IMR-90 (cell line): ENCODE measurements at regions not wholly inside any gene's neighbourhood (a gene's known extent, or its start where the extent isn't known, plus 50 kb on each side); places are given as distances from the start of the nearest gene placed in this dataset.

Source experiments
- CEBPB ChIP-seq: IDR thresholded peaks from 2 replicates; pipeline ENCODE4 v1.6.1; 2012; ENCODE audit warnings: low read depth, low read length, improper control_type of control experiment
- CHD1 ChIP-seq: IDR thresholded peaks from 2 replicates; pipeline ENCODE4 v1.6.1; 2012; ENCODE audit warnings: low read depth, low read length, improper control_type of control experiment
- MAFK ChIP-seq: IDR thresholded peaks from 2 replicates; pipeline ENCODE4 v1.6.1; 2012; ENCODE audit warnings: low read depth, low read length, improper control_type of control experiment
- MAZ ChIP-seq: IDR thresholded peaks from 2 replicates; pipeline ENCODE4 v1.6.1; 2012; ENCODE audit warnings: low read depth, mild to moderate bottlenecking, low read length, improper control_type of control experiment, moderate library complexity, borderline replicate concordance
- MXI1 ChIP-seq: IDR thresholded peaks from 2 replicates; pipeline ENCODE4 v1.6.1; 2012; ENCODE audit warnings: low read depth, mild to moderate bottlenecking, low read length, moderate library complexity, borderline replicate concordance
- NFE2L2 ChIP-seq: fragments of 150-350 bp; IDR thresholded peaks from 2 replicates; pipeline ENCODE4 v1.6.1; 2016; ENCODE audit warnings: low read depth, mild to moderate bottlenecking, low read length
- POLR2A ChIP-seq: IDR thresholded peaks from 2 replicates; pipeline ENCODE4 v1.6.1; 2012; ENCODE audit warnings: mild to moderate bottlenecking, low read depth, low read length
- RAD21 ChIP-seq: IDR thresholded peaks from 2 replicates; pipeline ENCODE4 v1.6.1; 2012; ENCODE audit warnings: low read length, improper control_type of control experiment
- RCOR1 ChIP-seq: IDR thresholded peaks from 2 replicates; pipeline ENCODE4 v1.6.1; 2012; ENCODE audit warnings: mild to moderate bottlenecking, low read length, improper control_type of control experiment; ENCODE audit not compliant: insufficient replicate concordance
- RFX5 ChIP-seq: IDR thresholded peaks from 2 replicates; pipeline ENCODE4 v1.8.0; 2012; ENCODE audit warnings: low read depth, mild to moderate bottlenecking, low read length, moderate library complexity
- SMC3 ChIP-seq: fragments of 150-350 bp; IDR thresholded peaks from 2 replicates; pipeline ENCODE4 v1.6.1; 2016; ENCODE audit warnings: low read depth, mild to moderate bottlenecking, antibody characterized with exemption, low read length, moderate library complexity
- TF ChIP-seq, protein P1 (sequence below): conservative IDR thresholded peaks from 2 replicates; pipeline ENCODE4 v1.5.1; 2012; ENCODE audit warnings: mild to moderate bottlenecking, low read depth, low read length, improper control_type of control experiment
- TF ChIP-seq, protein P2 (sequence below): fragments of 150-350 bp; IDR thresholded peaks from 2 replicates; pipeline ENCODE4 v1.6.1; 2017; ENCODE audit warnings: mild to moderate bottlenecking, antibody characterized with exemption, low read length, low read depth
- TF ChIP-seq, protein P3 (sequence below): fragments of 150-350 bp; IDR thresholded peaks from 2 replicates; pipeline ENCODE4 v1.6.1; 2016; ENCODE audit warnings: low read depth, mild to moderate bottlenecking, low read length, moderate library complexity, borderline replicate concordance

DNA sequence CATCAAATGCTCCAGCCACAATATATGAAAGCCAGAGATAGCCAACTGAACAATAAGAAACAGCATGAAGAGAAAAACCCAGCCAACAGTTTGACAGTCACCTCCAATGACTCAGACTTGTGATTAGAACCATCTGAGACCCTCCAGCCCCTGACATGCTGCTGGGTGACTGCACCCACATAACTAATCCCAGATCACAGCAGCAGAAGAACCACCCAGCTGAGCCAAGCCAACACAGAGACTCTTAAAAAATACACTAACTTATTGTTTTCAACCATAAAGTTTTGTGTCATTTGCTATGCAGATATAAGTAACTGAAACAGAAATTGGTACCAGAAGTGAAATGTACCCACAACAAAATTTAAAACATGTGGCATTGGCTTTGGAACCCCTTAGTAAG is 314.3 kb upstream of the DYNLRB2 start:
- TF ChIP-seq CEBPB (no peak), NFE2L2 (no peak), RFX5 (no peak), MXI1 (no peak), POLR2A (no peak), CHD1 (no peak), SMC3 (no peak), RCOR1 (no peak), RAD21 (no peak), MAFK (no peak), MAZ (no peak)
- TF ChIP-seq, protein P1, sequence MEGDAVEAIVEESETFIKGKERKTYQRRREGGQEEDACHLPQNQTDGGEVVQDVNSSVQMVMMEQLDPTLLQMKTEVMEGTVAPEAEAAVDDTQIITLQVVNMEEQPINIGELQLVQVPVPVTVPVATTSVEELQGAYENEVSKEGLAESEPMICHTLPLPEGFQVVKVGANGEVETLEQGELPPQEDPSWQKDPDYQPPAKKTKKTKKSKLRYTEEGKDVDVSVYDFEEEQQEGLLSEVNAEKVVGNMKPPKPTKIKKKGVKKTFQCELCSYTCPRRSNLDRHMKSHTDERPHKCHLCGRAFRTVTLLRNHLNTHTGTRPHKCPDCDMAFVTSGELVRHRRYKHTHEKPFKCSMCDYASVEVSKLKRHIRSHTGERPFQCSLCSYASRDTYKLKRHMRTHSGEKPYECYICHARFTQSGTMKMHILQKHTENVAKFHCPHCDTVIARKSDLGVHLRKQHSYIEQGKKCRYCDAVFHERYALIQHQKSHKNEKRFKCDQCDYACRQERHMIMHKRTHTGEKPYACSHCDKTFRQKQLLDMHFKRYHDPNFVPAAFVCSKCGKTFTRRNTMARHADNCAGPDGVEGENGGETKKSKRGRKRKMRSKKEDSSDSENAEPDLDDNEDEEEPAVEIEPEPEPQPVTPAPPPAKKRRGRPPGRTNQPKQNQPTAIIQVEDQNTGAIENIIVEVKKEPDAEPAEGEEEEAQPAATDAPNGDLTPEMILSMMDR = no peak
- TF ChIP-seq, protein P2, sequence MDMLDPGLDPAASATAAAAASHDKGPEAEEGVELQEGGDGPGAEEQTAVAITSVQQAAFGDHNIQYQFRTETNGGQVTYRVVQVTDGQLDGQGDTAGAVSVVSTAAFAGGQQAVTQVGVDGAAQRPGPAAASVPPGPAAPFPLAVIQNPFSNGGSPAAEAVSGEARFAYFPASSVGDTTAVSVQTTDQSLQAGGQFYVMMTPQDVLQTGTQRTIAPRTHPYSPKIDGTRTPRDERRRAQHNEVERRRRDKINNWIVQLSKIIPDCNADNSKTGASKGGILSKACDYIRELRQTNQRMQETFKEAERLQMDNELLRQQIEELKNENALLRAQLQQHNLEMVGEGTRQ = no peak
- TF ChIP-seq, protein P3, sequence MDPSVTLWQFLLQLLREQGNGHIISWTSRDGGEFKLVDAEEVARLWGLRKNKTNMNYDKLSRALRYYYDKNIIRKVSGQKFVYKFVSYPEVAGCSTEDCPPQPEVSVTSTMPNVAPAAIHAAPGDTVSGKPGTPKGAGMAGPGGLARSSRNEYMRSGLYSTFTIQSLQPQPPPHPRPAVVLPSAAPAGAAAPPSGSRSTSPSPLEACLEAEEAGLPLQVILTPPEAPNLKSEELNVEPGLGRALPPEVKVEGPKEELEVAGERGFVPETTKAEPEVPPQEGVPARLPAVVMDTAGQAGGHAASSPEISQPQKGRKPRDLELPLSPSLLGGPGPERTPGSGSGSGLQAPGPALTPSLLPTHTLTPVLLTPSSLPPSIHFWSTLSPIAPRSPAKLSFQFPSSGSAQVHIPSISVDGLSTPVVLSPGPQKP = no peak
